ENCODE measurements at regions not wholly inside any gene's neighbourhood (a gene's known extent, or its start where the extent isn't known, plus 50 kb on each side); places are given as distances from the start of the nearest gene placed in this dataset.

GRCh38 chr14:101511199-101511598 lies 50.1 kb upstream of the DIO3 start:
- DNase-seq = no peak
